Body of pancreas (tissue), 4 donors: ENCODE measurements at regions not wholly inside any gene's neighbourhood (a gene's known extent, or its start where the extent isn't known, plus 50 kb on each side); places are given as distances from the start of the nearest gene placed in this dataset.

Experiments
- CTCF ChIP-seq, 7 experiments: fragments of 450-650 bp in 4 of 7; fragments of 200-600 bp in 3 of 7; sonication (generic) in 3 of 7; IDR thresholded peaks; one replicate each; pipeline ENCODE4 v1.5.1; 2016 to 2019; ENCODE audit warnings: antibody characterized with exemption in 7 of 7
- POLR2A ChIP-seq, 3 donors: fragments of 450-650 bp; IDR thresholded peaks; one replicate each; pipeline ENCODE4 v1.6.1; 2016; ENCODE audit warnings: antibody characterized with exemption in 3 of 3, mild to moderate bottlenecking in 2 of 3

DNA sequence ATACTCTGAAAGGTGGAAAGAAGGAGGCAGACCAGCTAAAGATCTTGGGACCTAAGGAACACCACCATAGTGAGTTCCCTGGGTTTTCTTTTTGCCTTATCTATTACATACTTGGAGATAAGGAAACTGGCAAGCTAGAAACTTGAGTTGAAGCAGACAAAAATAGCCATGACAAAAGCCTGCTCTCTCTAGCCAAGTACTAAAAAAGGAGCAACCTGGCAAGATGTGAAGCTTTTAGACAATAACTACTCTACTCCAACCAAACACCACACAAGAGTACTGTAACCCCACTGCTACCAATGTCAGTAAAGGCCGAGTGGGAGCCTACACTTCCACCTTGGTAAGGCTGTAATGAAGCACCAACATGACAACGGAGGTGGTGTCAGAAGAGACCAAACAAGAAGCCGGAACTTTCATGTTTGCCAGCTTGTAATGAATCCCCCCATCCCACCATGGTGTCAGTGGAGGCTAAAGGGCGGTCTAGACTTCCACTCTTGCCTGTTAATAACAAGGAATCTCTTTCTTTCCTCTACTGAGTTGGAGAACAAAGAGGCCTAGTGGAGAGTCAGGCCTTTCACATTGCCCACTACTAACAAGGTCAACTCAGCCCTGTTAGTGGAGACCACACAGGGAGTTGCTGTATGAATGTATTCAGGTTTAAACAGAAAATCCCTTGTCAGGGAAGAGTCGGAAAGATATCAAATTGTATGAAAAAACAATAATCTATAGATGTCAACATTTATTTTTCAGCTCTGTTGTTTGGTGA, 55.8 kb upstream of the DYNC1I1 start:
- TF ChIP-seq CTCF (IDR thresholded peaks at IDR 0.05) = no peak
- TF ChIP-seq POLR2A (IDR thresholded peaks at IDR 0.05) = no peak
